ENCODE measurements at regions not wholly inside any gene's neighbourhood (a gene's known extent, or its start where the extent isn't known, plus 50 kb on each side); places are given as distances from the start of the nearest gene placed in this dataset.
A peak's percentile ranks its signal among the peaks of the same experiment; 100 is the strongest.
"Not testable (repeated sequence)": the region's sequence is repeated elsewhere in the genome, so short reads cannot be mapped to it uniquely, and the experiment has no call there.

DNA sequence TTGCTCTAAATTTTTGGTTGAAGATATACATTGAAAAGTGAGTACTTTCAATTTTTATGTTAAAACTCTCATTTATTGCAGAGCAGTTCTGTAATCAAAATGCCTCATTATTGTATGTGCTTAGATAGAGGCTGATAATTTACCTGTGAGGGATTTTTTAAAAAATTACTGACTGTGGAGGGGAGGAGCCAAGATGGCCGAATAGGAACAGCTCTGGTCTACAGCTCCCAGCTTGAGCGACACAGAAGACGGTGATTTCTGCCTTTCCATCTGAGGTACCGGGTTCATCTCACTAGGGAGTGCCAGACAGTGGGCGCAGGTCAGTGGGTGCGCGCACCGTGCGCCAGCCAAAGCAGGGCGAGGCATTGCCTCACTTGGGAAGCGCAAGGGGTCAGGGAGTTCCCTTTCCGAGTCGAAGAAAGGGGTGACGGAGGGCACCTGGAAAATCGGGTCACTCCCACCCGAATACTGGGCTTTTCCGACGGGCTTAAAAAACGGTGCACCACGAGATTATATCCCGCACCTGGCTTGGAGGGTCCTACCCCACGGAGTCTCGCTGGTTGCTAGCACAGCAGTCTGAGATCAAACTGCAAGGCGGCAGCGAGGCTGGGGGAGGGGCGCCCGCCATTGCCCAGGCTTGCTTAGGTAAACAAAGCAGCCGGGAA is 89.4 kb downstream of the DDX11 start:
- not testable (repeated sequence) for H3K36me3 ChIP-seq (ENCODE audit: insufficient read depth); H3K27ac ChIP-seq (ENCODE audit: low read depth); H3K27ac Mint-ChIP-seq; DNase-seq (ENCODE audit: low spot score); H3K4me1 Mint-ChIP-seq; H3F3A ChIP-seq (replicated peaks; ENCODE audit: low read depth); H3K9me2 ChIP-seq (ENCODE audit: insufficient read depth); H3K27me3 Mint-ChIP-seq (ENCODE audit: insufficient read depth, low read depth, poor library complexity); H3K4me1 ChIP-seq (ENCODE audit: insufficient read depth); H3K36me3 Mint-ChIP-seq (ENCODE audit: low read depth); H3K9me3 Mint-ChIP-seq; H3K79me2 ChIP-seq (replicated peaks; ENCODE audit: insufficient read depth); H4K20me1 ChIP-seq (replicated peaks; ENCODE audit: insufficient read depth); ATAC-seq; H3K27me3 ChIP-seq (ENCODE audit: insufficient read depth)
- Histone ChIP-seq H3K4me2 (peak overlapping the region; percentile 70), H3K4me3 (peak overlapping the region; percentile 52), H2AFZ (peak overlapping the region; percentile 66; the same call in 1 of the 2 replicates)
- H3K4me3 Mint-ChIP-seq, result peak overlapping the region; percentile 63

DNA sequence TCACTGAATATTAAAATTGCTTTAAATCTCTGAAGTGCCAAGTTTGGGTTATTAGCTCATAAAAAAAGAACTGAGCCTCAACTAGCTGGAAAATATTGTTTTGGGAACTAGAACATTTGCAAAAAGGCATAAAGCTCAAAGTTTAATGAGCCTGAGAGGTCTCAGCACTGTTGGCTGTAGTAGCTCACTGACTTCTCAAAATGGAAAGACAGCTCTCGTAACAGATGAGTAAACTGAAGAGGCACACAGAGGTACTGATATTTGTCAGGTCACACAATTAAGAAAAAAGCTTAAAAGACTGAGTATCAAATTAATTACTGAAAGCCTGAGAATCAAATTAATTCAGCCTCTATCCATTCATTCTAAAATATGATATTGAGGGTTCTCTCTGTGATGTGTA is 100.6 kb downstream of the DDX11 start:
- H2AFZ ChIP-seq; DNase-seq (ENCODE audit: low spot score); H3K4me3 ChIP-seq; ATAC-seq; H3K27ac Mint-ChIP-seq; H3K27ac ChIP-seq (ENCODE audit: low read depth); H3K27me3 Mint-ChIP-seq (ENCODE audit: insufficient read depth, low read depth, poor library complexity); H3K9me2 ChIP-seq (ENCODE audit: insufficient read depth); H3K36me3 Mint-ChIP-seq (ENCODE audit: low read depth); H3F3A ChIP-seq (replicated peaks; ENCODE audit: low read depth); H3K79me2 ChIP-seq (replicated peaks; ENCODE audit: insufficient read depth); H3K36me3 ChIP-seq (ENCODE audit: insufficient read depth); H3K9me3 Mint-ChIP-seq; H4K20me1 ChIP-seq (replicated peaks; ENCODE audit: insufficient read depth); H3K27me3 ChIP-seq (ENCODE audit: insufficient read depth); H3K4me3 Mint-ChIP-seq: not testable (repeated sequence)
- H3K4me1 ChIP-seq (ENCODE audit: insufficient read depth), result peaks cover 11% of the 10 kb centered on the region
- 0 out of 2 replicates have a peak overlapping the region, but pooled peaks have one; percentile 31 for H3K4me2 ChIP-seq
- H3K4me1 Mint-ChIP-seq, result peaks cover 10% of the 10 kb centered on the region

GRCh38 chr12:31177514-31177913 is 103.9 kb downstream of the DDX11 start:
- H3K27me3 ChIP-seq (ENCODE audit: insufficient read depth); H3K9me3 Mint-ChIP-seq; DNase-seq (ENCODE audit: low spot score); H2AFZ ChIP-seq; H3K4me3 Mint-ChIP-seq; H3K4me2 ChIP-seq; ATAC-seq; H3K79me2 ChIP-seq (replicated peaks; ENCODE audit: insufficient read depth); H3K27ac ChIP-seq (ENCODE audit: low read depth); H4K20me1 ChIP-seq (replicated peaks; ENCODE audit: insufficient read depth); H3K27me3 Mint-ChIP-seq (ENCODE audit: insufficient read depth, low read depth, poor library complexity); H3K4me3 ChIP-seq; H3K9me2 ChIP-seq (ENCODE audit: insufficient read depth); H3K36me3 Mint-ChIP-seq (ENCODE audit: low read depth); H3K27ac Mint-ChIP-seq; H3F3A ChIP-seq (replicated peaks; ENCODE audit: low read depth); H3K36me3 ChIP-seq (ENCODE audit: insufficient read depth): not testable (repeated sequence)
- peaks cover 11% of the 10 kb centered on the region for H3K4me1 ChIP-seq (ENCODE audit: insufficient read depth)
- TF ChIP-seq, protein P1, sequence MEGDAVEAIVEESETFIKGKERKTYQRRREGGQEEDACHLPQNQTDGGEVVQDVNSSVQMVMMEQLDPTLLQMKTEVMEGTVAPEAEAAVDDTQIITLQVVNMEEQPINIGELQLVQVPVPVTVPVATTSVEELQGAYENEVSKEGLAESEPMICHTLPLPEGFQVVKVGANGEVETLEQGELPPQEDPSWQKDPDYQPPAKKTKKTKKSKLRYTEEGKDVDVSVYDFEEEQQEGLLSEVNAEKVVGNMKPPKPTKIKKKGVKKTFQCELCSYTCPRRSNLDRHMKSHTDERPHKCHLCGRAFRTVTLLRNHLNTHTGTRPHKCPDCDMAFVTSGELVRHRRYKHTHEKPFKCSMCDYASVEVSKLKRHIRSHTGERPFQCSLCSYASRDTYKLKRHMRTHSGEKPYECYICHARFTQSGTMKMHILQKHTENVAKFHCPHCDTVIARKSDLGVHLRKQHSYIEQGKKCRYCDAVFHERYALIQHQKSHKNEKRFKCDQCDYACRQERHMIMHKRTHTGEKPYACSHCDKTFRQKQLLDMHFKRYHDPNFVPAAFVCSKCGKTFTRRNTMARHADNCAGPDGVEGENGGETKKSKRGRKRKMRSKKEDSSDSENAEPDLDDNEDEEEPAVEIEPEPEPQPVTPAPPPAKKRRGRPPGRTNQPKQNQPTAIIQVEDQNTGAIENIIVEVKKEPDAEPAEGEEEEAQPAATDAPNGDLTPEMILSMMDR (conservative IDR thresholded peaks at IDR 0.05; ENCODE audit: low read depth in 2 of 2), result peak in 1 of 2 experiments; percentile 33; a peak in 2 of 4 replicates
- H3K4me1 Mint-ChIP-seq, result peaks cover 10% of the 10 kb centered on the region

- H3K4me3 ChIP-seq; ATAC-seq; DNase-seq (ENCODE audit: low spot score); H2AFZ ChIP-seq; H3K27ac Mint-ChIP-seq; H4K20me1 ChIP-seq (replicated peaks; ENCODE audit: insufficient read depth); H3F3A ChIP-seq (replicated peaks; ENCODE audit: low read depth); H3K9me2 ChIP-seq (ENCODE audit: insufficient read depth); H3K79me2 ChIP-seq (replicated peaks; ENCODE audit: insufficient read depth); H3K36me3 Mint-ChIP-seq (ENCODE audit: low read depth); H3K9me3 Mint-ChIP-seq; H3K4me2 ChIP-seq; H3K27ac ChIP-seq (ENCODE audit: low read depth); H3K27me3 ChIP-seq (ENCODE audit: insufficient read depth); H3K4me3 Mint-ChIP-seq; H3K27me3 Mint-ChIP-seq (ENCODE audit: insufficient read depth, low read depth, poor library complexity); H3K36me3 ChIP-seq (ENCODE audit: insufficient read depth): not testable (repeated sequence)
- peaks cover 10% of the 10 kb centered on the region for H3K4me1 Mint-ChIP-seq
- H3K4me1 ChIP-seq (ENCODE audit: insufficient read depth), result peaks cover 11% of the 10 kb centered on the region
These were observed 105.2 kb downstream of the DDX11 start for GRCh38 chr12:31178875-31179274.

- H3K4me1 Mint-ChIP-seq; H3K9me2 ChIP-seq (ENCODE audit: insufficient read depth); H3K27me3 ChIP-seq (ENCODE audit: insufficient read depth); DNase-seq (ENCODE audit: low spot score); H3K36me3 ChIP-seq (ENCODE audit: insufficient read depth); H3F3A ChIP-seq (replicated peaks; ENCODE audit: low read depth); H3K27ac Mint-ChIP-seq; H3K4me1 ChIP-seq (ENCODE audit: insufficient read depth); H3K27ac ChIP-seq (ENCODE audit: low read depth); H3K4me3 ChIP-seq; H3K36me3 Mint-ChIP-seq (ENCODE audit: low read depth); H3K9me3 Mint-ChIP-seq; H3K4me2 ChIP-seq; H3K4me3 Mint-ChIP-seq; ATAC-seq; H4K20me1 ChIP-seq (replicated peaks; ENCODE audit: insufficient read depth); H2AFZ ChIP-seq; H3K79me2 ChIP-seq (replicated peaks; ENCODE audit: insufficient read depth); H3K27me3 Mint-ChIP-seq (ENCODE audit: insufficient read depth, low read depth, poor library complexity): not testable (repeated sequence)
These were observed 106.1 kb downstream of the DDX11 start for GRCh38 chr12:31179627-31180237.

- H2AFZ ChIP-seq; H3K4me1 Mint-ChIP-seq; H3K36me3 ChIP-seq (ENCODE audit: insufficient read depth); H3K36me3 Mint-ChIP-seq (ENCODE audit: low read depth); H3K4me1 ChIP-seq (ENCODE audit: insufficient read depth); H3K27ac ChIP-seq (ENCODE audit: low read depth); H3K4me2 ChIP-seq; DNase-seq (ENCODE audit: low spot score); H3F3A ChIP-seq (replicated peaks; ENCODE audit: low read depth); H3K9me2 ChIP-seq (ENCODE audit: insufficient read depth); H3K27me3 ChIP-seq (ENCODE audit: insufficient read depth); H3K4me3 ChIP-seq; H4K20me1 ChIP-seq (replicated peaks; ENCODE audit: insufficient read depth); H3K79me2 ChIP-seq (replicated peaks; ENCODE audit: insufficient read depth); H3K27ac Mint-ChIP-seq; H3K9me3 Mint-ChIP-seq; H3K27me3 Mint-ChIP-seq (ENCODE audit: insufficient read depth, low read depth, poor library complexity); ATAC-seq; H3K4me3 Mint-ChIP-seq: not testable (repeated sequence)
These were observed 108.9 kb downstream of the DDX11 start for GRCh38 chr12:31182571-31182970.

All from GM23338 (cell line).